B cell (primary cell): ENCODE measurements at regions not wholly inside any gene's neighbourhood (a gene's known extent, or its start where the extent isn't known, plus 50 kb on each side); places are given as distances from the start of the nearest gene placed in this dataset.

Source experiments
- ATAC-seq: fragments of 200-7000 bp; cut with Tn5 transposase; one replicate; pipeline ENCODE4 v1.10.0; 2021; ENCODE audit warnings: low read depth, mild to moderate bottlenecking, moderate number of reproducible peaks, moderate library complexity
- CTCF ChIA-PET: fragments of 350-600 bp; sonication (Branson Sonifier 250); formaldehyde crosslinking; loops from one replicate; lab custom pipeline; 2021; ENCODE audit warnings: antibody characterized with exemption, inconsistent platforms; lab: Charles Lee
- POLR2A ChIA-PET: fragments of 350-600 bp; sonication (Branson Sonifier 250); formaldehyde crosslinking; loops from one replicate; lab custom pipeline; 2021; ENCODE audit warnings: antibody characterized with exemption; lab: Charles Lee
- DNase-seq: peaks from one replicate; pipeline ENCODE4 v3.0.0; 2013
- H2AFZ ChIP-seq: 2 replicates; pipeline ENCODE4 v1.6.1; 2012; ENCODE audit warnings: mild to moderate bottlenecking, low read depth, low read length; ENCODE audit not compliant: insufficient read depth, poor library complexity, severe bottlenecking
- H3K27ac ChIP-seq, 2 donors: 1 replicate in 1 of 2; 2 replicates in 1 of 2; pipeline ENCODE4 v1.5.1; 2012 to 2013; ENCODE audit warnings: low read length in 2 of 2, mild to moderate bottlenecking in 2 of 2, moderate library complexity in 1 of 2
- H3K27me3 ChIP-seq, 4 experiments: fragments of 200-600 bp in 1 of 4; sonication (generic) in 1 of 4; replicated peaks in 1 of 4; 1 replicate in 2 of 4; 2 replicates in 2 of 4; pipeline versions ENCODE4 v1.6.1 to v1.7.0; 2013 to 2016; ENCODE audit warnings: low read length in 3 of 4, mild to moderate bottlenecking in 2 of 4, mixed read lengths in 1 of 4, moderate library complexity in 1 of 4; ENCODE audit not compliant: insufficient read depth in 4 of 4, control insufficient read depth in 3 of 4; ENCODE audit errors: control extremely low read depth in 1 of 4
- H3K36me3 ChIP-seq, 2 experiments: replicated peaks in 1 of 2; 1 replicate in 1 of 2; 2 replicates in 1 of 2; pipeline versions ENCODE4 v1.6.1 to v1.7.1; 2013; ENCODE audit warnings: low read length in 1 of 2; ENCODE audit not compliant: insufficient read depth in 2 of 2, control insufficient read depth in 1 of 2; ENCODE audit errors: control extremely low read depth in 1 of 2, extremely low read depth in 1 of 2
- H3K4me1 ChIP-seq, 2 donors: fragments of 200-600 bp in 1 of 2; sonication (generic) in 1 of 2; 1 replicate in 1 of 2; 2 replicates in 1 of 2; pipeline versions ENCODE4 v1.5.1 to v1.6.1; 2013 to 2017; ENCODE audit warnings: low read length in 2 of 2; ENCODE audit not compliant: control insufficient read depth in 2 of 2, insufficient read depth in 2 of 2
- H3K4me2 ChIP-seq: replicated peaks from 2 replicates; pipeline ENCODE3; 2012; ENCODE audit warnings: mild to moderate bottlenecking, low read depth, low read length; ENCODE audit not compliant: poor library complexity, severe bottlenecking
- H3K4me3 ChIP-seq, 5 experiments: fragments of 200-600 bp in 1 of 5; sonication (generic) in 1 of 5; 1 replicate in 3 of 5; 2 replicates in 2 of 5; pipeline versions ENCODE4 v1.5.1 to v1.7.0; 2011 to 2016; ENCODE audit warnings: low read length in 4 of 5, mild to moderate bottlenecking in 4 of 5, low read depth in 2 of 5, control low read depth in 1 of 5, moderate library complexity in 1 of 5; ENCODE audit not compliant: insufficient read depth in 1 of 5; ENCODE audit errors: control extremely low read depth in 1 of 5, extremely low read depth in 1 of 5
- H3K79me2 ChIP-seq: fragments of 200-600 bp; sonication (generic); one replicate; pipeline ENCODE4 v1.6.0; 2016; ENCODE audit warnings: low read length; ENCODE audit not compliant: control insufficient read depth, insufficient read depth
- H3K9ac ChIP-seq: fragments of 200-600 bp; sonication (generic); 2 replicates; pipeline ENCODE4 v1.6.1; 2017; ENCODE audit warnings: mild to moderate bottlenecking, low read length, moderate library complexity
- H3K9me3 ChIP-seq, 3 donors: one replicate each; pipeline versions ENCODE4 v1.6.1 to v1.7.1; 2013; ENCODE audit warnings: low read length in 2 of 3; ENCODE audit not compliant: control insufficient read depth in 2 of 3, insufficient read depth in 1 of 3; ENCODE audit errors: control extremely low read depth in 1 of 3
- H4K20me1 ChIP-seq: 2 replicates; pipeline ENCODE4 v1.6.0; 2012; ENCODE audit warnings: mild to moderate bottlenecking, low read length; ENCODE audit not compliant: insufficient read depth, control insufficient read depth, poor library complexity, severe bottlenecking
- H3K27ac Mint-ChIP-seq: one replicate; pipeline ENCODE4 v1.8.0; 2021; ENCODE audit warnings: mixed read lengths
- H3K27me3 Mint-ChIP-seq: one replicate; pipeline ENCODE4 v1.8.0; 2021; ENCODE audit warnings: mixed read lengths
- H3K4me1 Mint-ChIP-seq: one replicate; pipeline ENCODE4 v1.8.0; 2021; ENCODE audit warnings: mixed read lengths
- H3K4me3 Mint-ChIP-seq: one replicate; pipeline ENCODE4 v1.8.0; 2021; ENCODE audit warnings: mixed read lengths
- H3K9me3 Mint-ChIP-seq: one replicate; pipeline ENCODE4 v1.8.0; 2022; ENCODE audit warnings: mixed read lengths; ENCODE audit not compliant: insufficient read depth
- CTCF ChIP-seq: fragments of 200-600 bp; IDR thresholded peaks from one replicate; pipeline ENCODE4 v1.8.0; 2022; ENCODE audit warnings: antibody characterized with exemption, mild to moderate bottlenecking
- EZH2 ChIP-seq: IDR thresholded peaks from 2 replicates; pipeline ENCODE4 v1.6.1; 2012; ENCODE audit warnings: borderline replicate concordance, low read depth, mild to moderate bottlenecking, moderate library complexity, low read length; ENCODE audit not compliant: insufficient read depth, poor library complexity, severe bottlenecking
- WGBS: methylation state at CpG from one replicate; pipeline ENCODE4 v1.1.5; 2013; ENCODE audit warnings: missing lambda C conversion rate; ENCODE audit not compliant: insufficient coverage; 5-methylcytosine and 5-hydroxymethylcytosine counted together
- intact Hi-C: fragments of 100-400 bp; cut with micrococcal nuclease; formaldehyde crosslinking; loops from one replicate; pipeline ENCODE4 v1.10.0; 2022

GRCh38 chr9:87322840-87323635 lies 174.6 kb upstream of the DAPK1 start:
- H3K4me1 Mint-ChIP-seq, result no peaks in the 10 kb centered on the region
- no peaks in the 10 kb centered on the region for H3K4me1 ChIP-seq
- no peak overlapping the region for H2AFZ ChIP-seq
- H3K27ac ChIP-seq, result no peak overlapping the region
- DNase-seq, result no peak
- H3K4me3 Mint-ChIP-seq, result no peak overlapping the region
- no peaks in the 10 kb centered on the region for H4K20me1 ChIP-seq
- no peak overlapping the region for H3K4me2 ChIP-seq
- H3K9me3 Mint-ChIP-seq, result no peaks in the 10 kb centered on the region
- no peaks in the 10 kb centered on the region for H3K27me3 ChIP-seq
- no peaks in the 10 kb centered on the region for H3K9me3 ChIP-seq
- POLR2A ChIA-PET, result no interaction called here
- TF ChIP-seq CTCF (no peak), EZH2 (no peak)
- no peak overlapping the region for H3K27ac Mint-ChIP-seq
- ATAC-seq, result no peak
- H3K4me3 ChIP-seq, result no peak overlapping the region
- no CpG with 5 or more reads among the region's 5 CpGs for WGBS
- no peaks in the 10 kb centered on the region for H3K36me3 ChIP-seq
- no peaks in the 10 kb centered on the region for H3K79me2 ChIP-seq
- CTCF ChIA-PET, result interaction anchor here (0.7 to 1.5 kb wide), 3 partner anchors 16 to 793 kb away, joined by 3 to 4 read pairs (median 3); no protein-coding TSS in a partner anchor
- intact Hi-C loops, result loop anchor here (5.0 kb wide), 1 partner anchor 836 kb away; no protein-coding TSS in a partner anchor
- H3K27me3 Mint-ChIP-seq, result no peaks in the 10 kb centered on the region
- no peak overlapping the region for H3K9ac ChIP-seq

GRCh38 chr9:87323928-87324327 lies 173.7 kb upstream of the DAPK1 start:
- Histone ChIP-seq H3K79me2 (no peaks in the 10 kb centered on the region), H2AFZ (no peak overlapping the region), H3K4me1 (no peaks in the 10 kb centered on the region), H4K20me1 (no peaks in the 10 kb centered on the region), H3K27me3 (no peaks in the 10 kb centered on the region), H3K9ac (no peak overlapping the region), H3K36me3 (no peaks in the 10 kb centered on the region), H3K9me3 (no peaks in the 10 kb centered on the region), H3K27ac (no peak overlapping the region), H3K4me3 (no peak overlapping the region), H3K4me2 (no peak overlapping the region)
- H3K9me3 Mint-ChIP-seq, result no peaks in the 10 kb centered on the region
- 85% methylated on average over 2 of the region's 2 CpGs for WGBS
- no peak overlapping the region for H3K4me3 Mint-ChIP-seq
- no peak for TF ChIP-seq CTCF
- no peak for TF ChIP-seq EZH2
- no peak for DNase-seq
- no peak overlapping the region for H3K27ac Mint-ChIP-seq
- H3K4me1 Mint-ChIP-seq, result no peaks in the 10 kb centered on the region
- no peaks in the 10 kb centered on the region for H3K27me3 Mint-ChIP-seq
- CTCF ChIA-PET, result interaction anchor here (0.7 to 2.1 kb wide), 4 partner anchors 15 to 1121 kb away, joined by 3 to 8 read pairs (median 4); no protein-coding TSS in a partner anchor
- POLR2A ChIA-PET, result no interaction called here
- no peak for ATAC-seq
- intact Hi-C loops, result loop anchor here (2.0 to 5.0 kb wide), 2 partner anchors 837 to 889 kb away; no protein-coding TSS in a partner anchor
